ENCODE measurements at regions not wholly inside any gene's neighbourhood (a gene's known extent, or its start where the extent isn't known, plus 50 kb on each side); places are given as distances from the start of the nearest gene placed in this dataset.

DNA sequence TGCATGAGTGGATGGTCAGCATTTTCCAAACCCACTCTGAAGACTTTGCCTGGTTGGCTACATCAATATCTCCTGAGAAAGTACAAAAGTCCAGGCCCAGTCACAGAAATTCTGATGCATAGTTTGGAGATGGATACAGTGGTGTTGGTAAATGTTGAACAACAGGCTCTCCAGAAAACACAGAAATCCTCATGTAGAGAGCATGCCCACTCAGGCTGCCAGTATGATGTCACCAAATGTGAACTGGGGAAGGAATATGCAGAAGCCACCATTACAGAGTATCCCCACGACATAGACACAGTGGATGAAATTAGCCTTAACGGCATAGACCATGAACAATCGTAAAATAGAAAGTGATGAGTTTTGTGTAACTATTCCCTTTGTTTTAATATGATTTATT lies 97.1 kb upstream of the NXT1 start:
- DNase-seq (ENCODE audit: low spot score): no peak

DNA sequence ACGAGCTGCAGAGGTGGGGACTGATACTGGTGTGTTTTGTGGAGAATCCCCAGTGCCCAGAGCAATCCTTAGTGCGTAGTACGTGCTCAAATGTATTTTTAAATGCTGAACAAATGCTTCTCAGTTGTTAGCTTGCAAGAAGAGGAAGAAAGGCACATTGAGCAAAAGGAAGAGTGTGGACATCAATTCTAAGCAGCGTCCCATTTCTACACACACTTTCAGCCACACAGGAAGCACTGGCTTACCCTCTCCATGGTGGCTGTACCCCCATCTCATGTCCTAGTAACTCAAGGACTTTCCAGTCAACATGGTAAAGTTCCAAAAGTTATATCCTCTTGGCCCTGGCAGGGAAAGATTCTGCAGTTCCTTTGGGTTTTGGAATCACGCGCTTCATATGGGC lies 98.8 kb upstream of the NXT1 start:
- no peak for DNase-seq (ENCODE audit: low spot score)

DNA sequence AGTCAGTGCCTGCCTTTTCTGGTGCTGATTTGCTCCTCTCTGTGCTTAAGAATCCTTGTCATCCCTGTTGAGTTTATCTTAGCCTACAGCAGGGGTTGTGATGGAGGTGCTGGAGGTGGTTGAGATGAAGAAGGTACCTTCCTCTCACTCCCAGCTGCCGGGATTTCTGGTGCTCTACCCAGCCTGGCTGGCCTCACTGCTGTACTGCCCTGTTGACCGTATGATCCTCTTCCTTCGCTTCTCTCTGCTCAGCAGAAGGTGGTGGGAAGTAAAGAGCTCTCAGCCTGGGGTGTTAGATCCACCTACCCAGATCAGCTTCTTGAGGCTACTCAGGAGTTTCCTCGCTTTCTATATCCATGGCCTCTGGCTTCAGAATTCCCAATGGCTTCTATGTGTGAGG lies 101.0 kb upstream of the NXT1 start:
- no peak for DNase-seq (ENCODE audit: low spot score)

DNA sequence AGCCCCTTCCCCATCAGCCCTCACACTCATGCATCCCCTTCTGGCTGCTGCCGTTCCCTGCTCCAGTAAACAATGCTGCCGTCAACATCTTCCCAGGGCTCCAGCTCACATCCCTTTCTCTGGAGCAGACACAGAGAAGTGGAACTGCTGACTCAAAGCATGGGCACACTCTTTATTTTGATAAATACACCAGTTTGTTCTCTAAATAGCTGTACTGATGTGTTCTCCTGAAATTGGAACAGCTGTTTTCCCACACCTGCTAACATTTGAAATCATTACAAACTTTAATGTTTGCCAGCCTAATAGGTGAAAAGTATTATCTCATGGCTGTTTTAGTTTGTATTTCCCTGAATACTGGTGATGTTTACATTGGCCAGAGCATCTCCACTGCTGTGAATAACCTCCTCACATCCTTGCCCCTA lies 102.1 kb upstream of the NXT1 start:
- DNase-seq (ENCODE audit: low spot score): no peak

DNA sequence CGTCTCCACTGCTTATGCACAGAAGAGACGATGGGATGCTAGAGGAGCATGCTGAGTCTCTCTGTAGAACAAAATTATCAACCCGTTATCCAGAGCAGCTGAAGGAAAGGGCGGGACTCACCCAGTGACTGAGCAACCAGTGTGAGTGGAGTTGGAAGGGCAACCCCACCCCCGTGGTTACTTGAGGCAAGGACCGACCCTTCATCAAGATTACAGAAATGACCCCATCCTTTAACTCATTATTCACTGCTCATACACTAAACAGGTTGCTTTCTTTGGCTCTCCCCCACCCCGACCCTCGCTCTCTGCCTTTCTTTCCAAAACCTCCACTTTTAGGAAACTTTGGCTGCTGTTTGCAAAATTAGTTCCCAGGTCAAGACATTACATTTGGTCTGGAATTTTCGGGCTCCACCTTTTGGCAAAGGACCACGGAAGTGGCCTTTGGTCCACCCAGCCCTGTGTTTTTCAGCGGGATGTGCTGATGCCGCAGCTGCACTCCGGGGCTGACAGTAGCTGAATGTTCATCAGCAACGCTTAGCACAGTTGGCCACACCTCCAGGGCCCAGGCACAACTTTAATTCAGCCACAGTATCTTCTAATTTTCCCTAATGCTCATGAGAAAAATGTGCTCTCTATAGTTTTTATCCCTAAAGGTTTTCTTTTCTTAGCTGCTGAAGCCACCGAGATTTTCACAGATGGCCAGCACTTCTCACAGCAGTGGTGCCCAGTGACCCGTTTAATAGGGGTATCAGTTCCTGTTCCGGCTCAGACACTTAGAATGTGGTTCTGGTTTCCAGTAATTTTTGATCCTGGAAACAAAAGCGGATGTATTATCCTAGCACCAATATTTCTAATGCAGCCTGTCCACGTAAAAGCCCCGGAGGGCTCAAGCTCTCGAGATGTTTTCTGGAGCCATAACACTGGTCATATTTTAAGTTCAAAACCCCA lies 103.6 kb upstream of the NXT1 start:
- no peak for DNase-seq (ENCODE audit: low spot score)

DNA sequence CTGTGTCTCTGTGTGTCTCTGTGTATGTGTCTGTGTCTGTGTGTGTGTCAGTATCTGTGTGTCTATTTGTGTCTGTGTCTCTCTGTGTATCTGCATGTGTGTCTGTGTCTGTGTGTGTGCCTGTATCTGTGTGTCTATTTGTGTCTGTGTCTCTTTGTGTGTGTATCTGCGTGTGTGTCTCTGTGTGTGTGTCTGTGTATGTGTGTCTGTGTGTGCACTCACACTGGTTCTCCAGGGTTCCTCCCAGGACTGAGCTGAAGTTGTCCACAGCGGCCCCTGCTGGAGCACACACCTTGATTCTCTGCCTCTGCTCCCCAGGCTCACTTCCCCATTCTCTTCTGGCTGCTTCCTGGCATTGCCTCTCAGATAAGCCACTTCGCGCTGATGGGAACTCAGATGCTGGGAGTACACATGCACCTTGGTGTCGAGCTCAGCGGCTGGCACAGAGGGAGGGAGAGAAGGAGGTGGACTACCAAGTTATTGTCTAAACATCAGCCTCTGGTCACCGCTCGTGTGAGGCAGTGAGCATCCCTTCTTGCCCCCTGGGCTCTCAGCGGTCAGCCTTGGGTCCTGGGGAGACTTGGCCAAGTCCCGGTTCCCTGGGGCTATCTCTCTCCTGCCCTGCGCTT lies 104.9 kb upstream of the NXT1 start:
- no peak for DNase-seq (ENCODE audit: low spot score)

DNA sequence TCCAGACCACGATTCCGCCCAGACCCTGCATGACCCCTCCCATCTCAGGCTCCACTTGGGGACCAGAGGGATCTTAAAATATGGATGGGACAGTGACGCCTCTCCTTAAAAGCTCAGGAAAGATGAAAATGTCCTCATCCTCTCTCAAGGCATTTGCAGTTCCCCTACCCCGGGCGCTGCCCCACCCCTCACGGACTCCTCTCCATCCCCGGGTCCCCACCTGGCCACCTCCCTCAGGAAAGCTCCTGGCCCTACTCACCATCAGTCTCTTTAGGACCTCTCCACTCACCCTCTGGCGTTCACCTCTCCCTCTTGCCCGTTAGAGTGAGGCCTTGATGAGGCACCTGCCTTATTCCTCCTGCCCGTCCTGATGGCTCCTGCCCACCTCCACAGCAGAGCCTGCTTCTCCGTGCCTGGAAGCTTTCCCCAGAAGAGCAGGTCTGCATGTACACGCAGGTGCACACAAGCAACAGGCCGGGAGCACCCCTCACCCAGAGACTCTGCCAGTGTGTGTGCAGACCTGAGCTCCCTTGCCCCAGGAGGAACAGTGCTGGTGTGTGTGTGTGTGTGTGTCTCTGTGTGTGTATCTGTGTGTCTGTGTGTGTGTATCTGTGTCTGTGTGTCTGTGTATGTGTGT lies 105.6 kb upstream of the NXT1 start:
- no peak for DNase-seq (ENCODE audit: low spot score)

DNA sequence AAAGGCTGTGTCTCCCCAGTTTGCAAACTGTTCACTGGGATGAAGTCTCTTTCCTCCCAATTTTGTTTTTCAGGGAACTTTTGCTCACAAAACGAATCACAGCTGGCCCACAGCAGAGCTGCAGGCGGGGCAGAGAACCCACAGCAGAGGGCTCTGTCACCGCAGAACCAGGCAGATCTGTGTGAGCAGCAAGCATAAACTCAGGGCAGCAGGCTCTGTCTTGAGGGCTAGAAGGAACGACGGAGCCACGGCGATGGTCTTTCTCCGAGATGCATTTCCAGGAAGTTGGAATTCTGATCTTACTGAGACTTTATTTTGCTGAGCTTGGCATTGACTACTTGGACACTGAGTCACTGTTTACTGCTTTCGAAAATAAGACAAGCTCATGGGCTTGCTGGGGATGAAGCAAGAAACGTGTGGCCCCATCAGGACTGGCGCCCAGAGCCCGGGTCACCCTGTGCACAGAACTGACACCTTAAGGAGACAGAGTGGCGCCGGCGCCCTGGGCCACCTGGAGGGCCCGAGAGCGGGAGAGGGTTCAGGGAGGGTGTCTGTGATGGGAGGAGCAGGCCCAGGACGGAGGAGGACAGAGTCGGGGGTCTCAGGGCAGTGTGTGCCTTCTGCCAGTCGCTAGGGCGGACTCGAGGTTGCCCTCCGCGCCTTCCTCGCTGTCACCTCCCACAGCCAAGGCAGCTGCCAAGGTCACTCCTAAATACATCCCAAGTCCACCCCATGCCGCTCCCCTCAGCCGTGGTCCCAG lies 106.3 kb upstream of the NXT1 start:
- no peak for DNase-seq (ENCODE audit: low spot score)

DNA sequence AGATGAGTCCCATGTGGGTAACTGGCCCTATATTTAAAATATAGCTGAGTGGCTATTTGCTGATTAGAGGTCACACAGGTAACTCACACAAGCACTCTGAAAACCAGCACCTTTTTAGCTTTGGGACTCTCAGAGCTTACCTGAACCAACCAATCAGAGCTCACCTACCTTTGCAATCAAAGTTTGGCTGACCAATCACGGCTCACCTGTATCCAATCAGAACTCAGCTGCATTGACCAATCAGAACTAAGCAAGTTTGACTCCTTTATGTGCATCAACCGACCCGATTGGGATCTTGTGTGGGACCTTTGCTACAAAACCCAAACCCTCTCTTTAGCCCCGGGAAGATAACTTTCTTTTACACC lies 106.8 kb upstream of the NXT1 start:
- DNase-seq (ENCODE audit: low spot score): no peak

DNA sequence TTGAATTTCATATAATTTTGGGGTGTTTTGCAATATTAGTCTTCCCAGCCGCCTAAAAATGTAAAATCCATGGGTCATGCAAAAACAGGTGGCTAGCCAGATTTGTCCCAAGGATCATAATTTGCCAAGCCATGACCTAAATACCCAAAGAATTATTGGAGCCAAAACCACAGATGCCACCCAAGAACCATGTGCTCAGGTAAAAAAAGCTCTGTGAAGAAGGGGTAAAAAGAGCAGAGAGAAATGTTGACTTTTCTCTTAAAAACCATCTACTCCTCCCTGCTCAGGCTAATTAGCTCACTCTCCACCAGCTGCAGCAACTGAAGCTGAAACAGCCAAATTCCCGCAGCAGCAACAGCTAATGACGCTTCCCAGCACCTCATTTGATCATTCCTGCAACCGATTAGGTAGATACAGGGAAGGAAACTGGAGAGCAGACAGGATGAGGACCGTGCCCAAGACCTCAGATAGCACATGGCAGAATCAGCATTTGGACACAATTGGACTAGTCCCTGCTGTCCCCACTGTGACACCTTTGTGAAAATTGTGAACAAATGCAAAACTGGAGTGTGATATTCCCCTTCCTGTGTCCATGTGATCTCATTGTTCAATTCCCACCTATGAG lies 107.9 kb upstream of the NXT1 start:
- DNase-seq (ENCODE audit: low spot score): no peak

DNA sequence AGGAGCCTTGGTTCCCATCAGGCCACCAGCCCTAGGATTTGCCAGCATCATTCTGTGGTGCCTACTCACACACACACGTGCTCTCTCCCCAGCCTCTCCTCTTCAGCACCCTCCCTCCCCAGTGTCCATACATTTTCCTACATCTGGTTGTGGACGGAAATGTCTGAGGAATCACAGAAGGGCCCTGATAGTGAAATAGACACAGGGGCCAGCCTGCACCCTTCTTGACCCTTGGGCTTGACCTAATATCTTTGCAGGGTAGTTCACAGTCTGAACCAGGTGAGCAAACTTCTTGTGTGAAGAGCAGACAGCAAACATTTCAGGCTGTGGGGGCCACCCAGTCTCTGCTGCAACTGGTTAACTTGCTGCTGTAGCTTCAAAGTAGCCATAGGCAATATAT lies 108.5 kb upstream of the NXT1 start:
- DNase-seq (ENCODE audit: low spot score): no peak

DNA sequence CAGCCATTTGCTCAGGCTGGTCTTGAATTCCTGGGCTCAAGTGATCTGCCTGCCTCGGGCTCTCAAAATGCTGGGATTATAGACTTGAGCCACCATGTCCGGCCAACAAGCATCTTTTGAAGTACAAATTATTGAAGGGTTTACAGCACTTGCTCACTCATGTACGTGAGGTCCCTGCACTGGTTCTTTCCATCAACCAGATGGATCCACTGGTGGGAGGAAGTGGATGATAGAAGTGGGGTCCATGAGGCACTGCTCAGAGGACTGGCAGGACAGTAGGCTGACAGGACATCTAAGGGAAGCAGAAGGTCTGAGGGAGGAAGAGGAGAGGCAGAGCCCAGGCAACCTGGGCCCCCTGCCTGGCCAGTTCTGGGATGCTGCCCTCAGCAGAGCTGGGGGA lies 109.2 kb upstream of the NXT1 start:
- DNase-seq (ENCODE audit: low spot score): no peak

DNA sequence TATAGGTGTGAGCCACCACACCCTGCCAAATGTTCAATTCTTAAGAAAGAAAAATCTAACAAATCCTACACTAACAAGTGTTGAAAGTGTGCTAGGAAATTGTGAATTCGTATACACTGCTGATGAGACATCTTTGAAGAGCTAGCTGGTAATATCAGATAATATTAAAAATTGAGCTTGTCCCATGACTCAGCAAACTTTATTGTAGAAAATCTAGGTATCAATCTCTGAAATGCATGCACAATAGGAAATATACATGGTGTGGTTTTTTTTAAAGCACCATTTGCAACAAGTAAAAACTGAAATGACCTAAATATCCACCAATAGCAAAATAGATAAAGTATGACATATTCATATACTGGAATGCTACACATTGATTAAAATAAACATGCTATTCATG lies 110.1 kb upstream of the NXT1 start:
- DNase-seq (ENCODE audit: low spot score): no peak

DNA sequence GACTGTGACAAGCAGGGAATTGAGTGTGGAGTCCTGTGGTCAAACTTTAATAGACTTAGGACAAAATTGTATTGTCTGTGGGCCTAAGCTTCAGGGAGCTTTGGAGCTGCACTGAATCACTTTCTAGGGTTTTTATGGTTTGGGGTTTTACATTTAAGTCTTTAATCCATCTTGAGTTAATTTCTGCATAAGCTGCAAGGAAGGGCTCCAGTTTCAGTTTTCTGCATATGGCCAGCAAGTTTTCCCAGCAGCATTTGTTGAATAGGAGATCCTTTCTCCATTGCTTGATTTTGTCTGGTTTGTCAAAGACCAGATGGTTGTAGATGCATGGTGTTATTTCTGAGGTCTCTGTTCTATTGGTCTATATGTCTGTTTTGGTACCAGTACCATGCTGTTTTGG lies 113.4 kb upstream of the NXT1 start:
- no peak for DNase-seq (ENCODE audit: low spot score)

DNA sequence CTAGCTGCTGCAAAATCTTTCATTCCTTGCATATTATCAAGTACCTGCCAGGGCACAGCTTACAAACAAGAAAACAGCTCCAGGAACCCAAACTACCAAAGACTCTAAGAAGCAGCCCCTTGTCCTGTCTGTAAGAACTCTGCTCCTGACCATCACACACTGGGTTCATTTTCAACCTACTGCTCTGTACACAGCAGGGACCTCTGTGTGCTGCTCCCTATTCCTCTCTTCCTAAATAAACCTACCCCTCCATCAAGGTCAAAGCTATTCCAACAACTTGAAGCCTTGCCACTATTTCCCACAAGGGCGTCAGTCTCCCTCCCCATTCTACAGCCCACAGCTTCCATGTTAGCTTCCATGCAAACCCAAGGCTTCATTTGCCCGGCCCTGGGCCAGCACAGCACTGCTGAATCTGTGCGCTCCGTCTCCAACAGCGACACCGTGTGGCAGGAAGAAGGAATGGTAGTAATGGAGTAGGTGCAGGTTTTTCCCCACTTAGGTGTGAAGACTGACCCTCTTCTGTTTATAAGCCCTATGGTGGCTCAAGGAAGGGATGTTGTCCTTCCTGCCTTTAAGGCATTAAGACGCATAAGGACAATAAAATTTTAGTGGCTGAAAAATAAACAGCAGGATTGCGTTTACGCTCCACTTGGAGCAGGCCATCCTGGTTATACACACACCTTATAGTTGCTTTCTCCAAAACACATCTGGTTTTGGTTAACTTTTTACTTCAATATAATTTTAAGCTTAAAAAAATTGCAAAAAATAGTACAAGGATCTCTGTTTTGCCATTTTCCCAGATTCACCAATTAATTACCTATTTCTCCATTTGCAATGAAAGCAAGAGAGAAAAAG lies 115.2 kb upstream of the NXT1 start:
- DNase-seq (ENCODE audit: low spot score): peak; percentile 78

DNA sequence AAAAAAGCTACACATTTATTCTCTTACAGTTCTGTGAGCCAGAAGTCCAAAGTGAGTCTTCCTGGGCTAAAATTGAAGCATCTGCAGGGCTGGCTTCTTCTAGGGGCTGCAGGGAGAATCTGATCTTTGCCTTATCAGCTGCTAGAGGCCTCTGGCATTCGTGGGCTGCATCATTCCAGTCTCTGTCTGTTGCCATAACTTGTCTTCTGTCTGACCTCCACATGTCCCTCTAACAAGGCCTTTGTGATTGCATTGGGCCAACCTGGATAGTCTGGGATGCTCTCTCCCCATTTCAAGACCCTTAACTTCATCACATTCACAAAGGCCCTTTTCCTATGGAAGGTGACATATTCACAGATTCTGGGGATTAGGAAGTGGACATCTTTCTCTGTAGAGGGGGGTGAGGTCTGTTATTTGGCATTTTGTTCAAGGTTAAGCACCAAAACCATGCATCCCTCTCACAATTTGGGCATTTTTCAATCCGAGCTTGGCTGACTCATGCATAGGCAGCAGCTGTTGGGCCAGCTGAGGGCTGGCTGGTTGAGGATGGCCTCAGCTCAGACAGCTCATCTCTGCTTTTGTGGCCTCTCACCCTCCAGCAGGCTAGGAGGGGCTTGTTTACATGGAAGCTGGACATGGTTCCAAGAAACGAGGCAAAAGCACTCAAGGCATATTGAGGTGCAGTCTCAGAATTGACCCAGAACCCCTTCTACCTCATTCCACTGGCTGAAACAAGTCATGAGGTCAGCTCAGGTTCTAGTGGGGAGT lies 116.1 kb upstream of the NXT1 start:
- no peak for DNase-seq (ENCODE audit: low spot score)

DNA sequence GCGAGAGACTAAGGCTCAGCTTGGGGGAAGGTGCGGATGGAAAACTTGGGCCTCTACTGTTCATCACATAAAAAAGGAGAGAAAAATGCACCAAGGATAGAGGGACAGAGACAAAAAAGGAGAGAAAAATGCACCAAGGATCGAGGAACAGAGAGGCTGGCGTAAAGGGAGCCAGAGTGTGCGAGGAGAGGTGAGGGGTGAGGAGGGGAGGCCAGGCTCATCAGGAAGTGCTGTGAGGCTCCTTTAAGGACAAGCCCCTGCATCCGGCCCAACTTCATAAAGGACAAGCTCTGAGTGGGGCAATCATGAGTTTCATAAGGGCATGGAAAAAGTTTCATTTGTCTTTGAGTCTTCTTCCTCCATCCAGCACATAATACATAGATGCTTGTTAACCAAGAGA lies 117.2 kb upstream of the NXT1 start:
- DNase-seq (ENCODE audit: low spot score): no peak

DNA sequence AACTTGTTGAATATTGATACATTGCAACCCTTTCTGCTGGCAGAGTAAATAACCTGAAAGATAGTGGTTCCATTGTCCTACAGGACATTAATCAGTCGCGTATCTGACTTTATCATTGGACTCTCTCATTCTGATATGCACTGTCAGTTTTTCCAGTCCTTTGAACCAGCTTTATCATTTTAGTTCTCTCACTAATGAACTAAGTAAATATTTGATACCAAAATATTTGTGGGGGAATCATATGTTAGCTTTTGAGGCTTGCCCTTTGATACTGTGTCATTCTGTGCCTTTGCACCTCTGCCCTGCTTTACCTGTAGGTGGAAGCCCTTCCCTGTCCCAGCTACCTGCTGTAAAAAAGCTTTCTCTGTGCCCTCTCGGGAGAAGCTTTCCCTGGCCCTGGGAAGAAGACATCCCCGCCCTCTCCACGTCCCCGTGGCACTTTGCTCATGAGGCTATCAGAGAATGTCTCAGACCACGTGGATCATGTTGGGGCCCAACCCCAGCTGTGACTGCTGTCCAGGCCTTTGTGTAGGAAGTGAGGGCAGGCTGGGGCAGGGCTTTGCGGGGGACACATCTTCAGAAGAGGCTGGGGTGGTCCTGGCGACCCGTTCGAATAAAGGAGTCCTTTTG lies 117.8 kb upstream of the NXT1 start:
- no peak for DNase-seq (ENCODE audit: low spot score)

DNA sequence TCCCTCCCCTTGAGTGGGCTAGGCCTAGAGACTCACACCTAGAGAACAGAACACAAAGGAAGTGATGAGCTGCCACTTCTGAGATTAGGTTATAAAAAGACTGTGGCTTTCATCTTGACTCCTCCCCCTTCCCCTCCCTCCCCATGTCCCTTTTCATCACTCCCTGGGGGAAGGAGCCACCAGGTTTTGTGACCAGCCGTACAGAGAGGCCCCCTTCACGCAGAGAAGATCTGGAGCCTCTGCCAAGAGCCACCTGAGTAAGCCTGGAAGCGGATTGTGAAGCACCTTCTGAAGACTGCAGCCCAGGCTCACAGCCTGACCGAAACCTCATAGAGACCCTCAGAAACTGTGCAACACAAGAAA lies 118.4 kb upstream of the NXT1 start:
- DNase-seq (ENCODE audit: low spot score): no peak

All from COLO829 (cell line).